Suppressor macrophage treated with lipopolysaccharide for 4 hours (primary cell): ENCODE measurements at regions not wholly inside any gene's neighbourhood (a gene's known extent, or its start where the extent isn't known, plus 50 kb on each side); places are given as distances from the start of the nearest gene placed in this dataset.

Experiments
- DNase-seq: peaks from one replicate; pipeline ENCODE4 v3.0.0-alpha.2; 2020

DNA sequence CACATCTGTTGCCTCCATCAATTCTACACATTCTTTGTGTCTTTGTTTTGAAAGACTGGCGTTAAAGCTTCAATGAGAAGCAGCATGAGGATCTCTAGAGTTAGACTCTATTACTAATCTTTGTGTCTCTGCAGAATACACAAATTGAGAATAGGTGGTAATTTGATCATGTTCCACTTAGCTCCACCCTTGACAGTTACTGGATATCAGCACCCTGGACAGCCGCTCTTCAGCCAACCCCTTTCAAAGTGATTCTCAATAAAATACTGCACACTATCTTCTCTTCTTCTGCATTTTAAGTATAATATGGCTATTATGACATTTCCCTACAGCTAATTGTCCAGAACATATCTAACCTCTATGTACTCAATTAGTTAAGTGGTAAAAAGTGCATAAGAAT lies 54.3 kb upstream of the CNR1 start:
- DNase-seq, result no peak

DNA sequence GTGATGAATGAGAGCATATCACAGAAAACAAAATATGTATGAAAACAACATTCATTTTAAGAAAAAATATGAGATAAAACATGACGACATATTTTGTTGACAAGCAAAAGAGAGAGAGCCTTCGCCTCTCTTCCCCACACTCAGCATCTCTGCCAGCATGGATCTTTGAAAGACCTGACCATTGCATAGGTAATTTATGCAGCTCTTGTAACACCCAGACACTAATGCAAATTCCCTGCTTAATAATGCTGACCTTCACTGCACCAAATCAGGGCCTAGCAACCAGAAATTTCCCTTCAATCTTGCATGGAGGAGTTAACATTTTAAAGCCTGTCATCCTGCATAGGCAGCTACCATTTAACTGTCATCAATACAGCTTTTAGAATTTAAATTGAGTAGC lies 50.0 kb upstream of the CNR1 start:
- no peak for DNase-seq
